GM21526 (cell line): ENCODE measurements at regions not wholly inside any gene's neighbourhood (a gene's known extent, or its start where the extent isn't known, plus 50 kb on each side); places are given as distances from the start of the nearest gene placed in this dataset.
"Not testable (repeated sequence)": the region's sequence is repeated elsewhere in the genome, so short reads cannot be mapped to it uniquely, and the experiment has no call there.

Experiments used
- ATAC-seq: cut with Tn5 transposase; IDR thresholded peaks from one replicate; pipeline ENCODE4 v1.9.1; 2021; ENCODE audit warnings: moderate library complexity; ENCODE audit not compliant: unreplicated experiment, low FRiP score

GRCh38 chr6:135644394-135644793, 146.9 kb upstream of the AHI1 start:
- ATAC-seq, result no peak

GRCh38 chr6:135647521-135647920, 150.0 kb upstream of the AHI1 start:
- ATAC-seq, result no peak

GRCh38 chr6:135651964-135652755, 154.6 kb upstream of the AHI1 start:
- ATAC-seq, result peak; percentile 99

GRCh38 chr6:135655055-135655454, 157.5 kb upstream of the AHI1 start:
- no peak for ATAC-seq

- no peak for ATAC-seq
Measured at GRCh38 chr6:135657207-135657606, 159.7 kb upstream of the AHI1 start.

GRCh38 chr6:135658481-135658880, 160.9 kb upstream of the AHI1 start:
- ATAC-seq, result no peak

- ATAC-seq, result no peak
Measured at GRCh38 chr6:135658916-135659315, 161.4 kb upstream of the AHI1 start.

- ATAC-seq, result no peak
Measured at GRCh38 chr6:135664527-135664926, 167.0 kb upstream of the AHI1 start.

GRCh38 chr6:135665935-135666334, 168.4 kb upstream of the AHI1 start:
- no peak for ATAC-seq

- no peak for ATAC-seq
Measured at GRCh38 chr6:135667691-135668455, 170.3 kb upstream of the AHI1 start.

GRCh38 chr6:135672256-135672655, 174.7 kb upstream of the AHI1 start:
- no peak for ATAC-seq

GRCh38 chr6:135673501-135674309, 176.2 kb upstream of the AHI1 start:
- no peak for ATAC-seq

GRCh38 chr6:135675026-135675425, 176.5 kb upstream of the PDE7B start:
- no peak for ATAC-seq

GRCh38 chr6:135675862-135676261, 175.6 kb upstream of the PDE7B start:
- ATAC-seq, result no peak

- ATAC-seq, result no peak
Measured at GRCh38 chr6:135680964-135681913, 170.3 kb upstream of the PDE7B start.

GRCh38 chr6:135686784-135687301, 164.7 kb upstream of the PDE7B start:
- ATAC-seq, result no peak

GRCh38 chr6:135688476-135688875, 163.0 kb upstream of the PDE7B start:
- not testable (repeated sequence) for ATAC-seq

- no peak for ATAC-seq
Measured at GRCh38 chr6:135692426-135692825, 159.1 kb upstream of the PDE7B start.

GRCh38 chr6:135693811-135694370, 157.6 kb upstream of the PDE7B start:
- no peak for ATAC-seq
